HG03342 (cell line): ENCODE measurements at regions not wholly inside any gene's neighbourhood (a gene's known extent, or its start where the extent isn't known, plus 50 kb on each side); places are given as distances from the start of the nearest gene placed in this dataset.

Experiments used
- ATAC-seq: cut with Tn5 transposase; IDR thresholded peaks from one replicate; pipeline ENCODE4 v1.9.1; 2021; ENCODE audit warnings: mild to moderate bottlenecking, moderate library complexity; ENCODE audit not compliant: unreplicated experiment

- ATAC-seq, result no peak
Measured at GRCh38 chr6:105917038-105917695, 169.0 kb upstream of the PRDM1 start.

- no peak for ATAC-seq
Measured at GRCh38 chr6:105911106-105911629, 175.0 kb upstream of the PRDM1 start.

GRCh38 chr6:105909106-105909505 lies 177.0 kb upstream of the PRDM1 start:
- ATAC-seq, result no peak

- ATAC-seq, result no peak
Measured at GRCh38 chr6:105907991-105908390, 178.1 kb upstream of the PRDM1 start.

GRCh38 chr6:105907301-105907700 lies 178.8 kb upstream of the PRDM1 start:
- ATAC-seq, result no peak

- no peak for ATAC-seq
Measured at GRCh38 chr6:105902401-105903031, 183.6 kb upstream of the PRDM1 start.

- ATAC-seq, result no peak
Measured at GRCh38 chr6:105901583-105901982, 184.6 kb upstream of the PRDM1 start.

- ATAC-seq, result no peak
Measured at GRCh38 chr6:105900125-105900937, 185.8 kb upstream of the PRDM1 start.

GRCh38 chr6:105898286-105898685 lies 187.8 kb upstream of the PRDM1 start:
- peak; percentile 81 for ATAC-seq

GRCh38 chr6:105897131-105897530 lies 189.0 kb upstream of the PRDM1 start:
- ATAC-seq, result no peak

- ATAC-seq, result no peak
Measured at GRCh38 chr6:105896821-105897095, 189.4 kb upstream of the PRDM1 start.

- ATAC-seq, result no peak
Measured at GRCh38 chr6:105896052-105896820, 189.9 kb upstream of the PRDM1 start.

- ATAC-seq, result no peak
Measured at GRCh38 chr6:105894556-105894955, 191.6 kb upstream of the PRDM1 start.

GRCh38 chr6:105893741-105894140 lies 192.4 kb upstream of the PRDM1 start:
- no peak for ATAC-seq

GRCh38 chr6:105892577-105893262 lies 193.4 kb upstream of the PRDM1 start:
- ATAC-seq, result peak; percentile 96

GRCh38 chr6:105890521-105891244 lies 195.5 kb upstream of the PRDM1 start:
- ATAC-seq, result no peak

- no peak for ATAC-seq
Measured at GRCh38 chr6:105889902-105890301, 196.2 kb upstream of the PRDM1 start.

- ATAC-seq, result no peak
Measured at GRCh38 chr6:105886814-105887544, 199.2 kb upstream of the PRDM1 start.

- ATAC-seq, result no peak
Measured at GRCh38 chr6:105886066-105886813, 199.9 kb upstream of the PRDM1 start.
